Loucy (cell line): ENCODE measurements at regions not wholly inside any gene's neighbourhood (a gene's known extent, or its start where the extent isn't known, plus 50 kb on each side); places are given as distances from the start of the nearest gene placed in this dataset.
A peak's percentile ranks its signal among the peaks of the same experiment; 100 is the strongest.

Source experiments
- H2AFZ ChIP-seq: fragments of 200-600 bp; sonication (generic); 2 replicates; pipeline ENCODE4 v1.6.0; 2016; ENCODE audit warnings: antibody characterized with exemption, mild to moderate bottlenecking, low read length, moderate library complexity
- H3F3A ChIP-seq: fragments of 200-600 bp; 2 replicates; pipeline ENCODE4 v1.6.0; 2016; ENCODE audit warnings: antibody characterized with exemption, low read depth, mild to moderate bottlenecking
- H3K27me3 ChIP-seq: fragments of 200-600 bp; sonication (generic); 2 replicates; pipeline ENCODE4 v1.6.1; 2014; ENCODE audit warnings: low read length, mild to moderate bottlenecking; ENCODE audit not compliant: insufficient read depth, poor library complexity, severe bottlenecking
- H3K36me3 ChIP-seq: fragments of 200-600 bp; sonication (generic); 2 replicates; pipeline ENCODE4 v1.6.1; 2016; ENCODE audit warnings: low read length; ENCODE audit not compliant: insufficient read depth
- H3K4me1 ChIP-seq: fragments of 200-600 bp; sonication (generic); 2 replicates; pipeline ENCODE4 v1.5.1; 2014; ENCODE audit warnings: low read length, mild to moderate bottlenecking; ENCODE audit not compliant: insufficient read depth, poor library complexity, severe bottlenecking
- H3K4me2 ChIP-seq: fragments of 200-600 bp; sonication (generic); 2 replicates; pipeline ENCODE4 v1.6.0; 2014; ENCODE audit warnings: antibody characterized with exemption, low read length, low read depth, mild to moderate bottlenecking; ENCODE audit not compliant: poor library complexity, severe bottlenecking
- H3K4me3 ChIP-seq: fragments of 200-600 bp; sonication (generic); 2 replicates; pipeline ENCODE4 v1.5.1; 2014; ENCODE audit warnings: low read length, mild to moderate bottlenecking, mixed read lengths; ENCODE audit not compliant: poor library complexity, severe bottlenecking
- H3K79me2 ChIP-seq: fragments of 200-600 bp; sonication (generic); 2 replicates; pipeline ENCODE4 v1.6.1; 2014; ENCODE audit warnings: low read length; ENCODE audit not compliant: insufficient read depth
- H3K9ac ChIP-seq: fragments of 200-600 bp; sonication (generic); 2 replicates; pipeline ENCODE4 v1.6.0; 2014; ENCODE audit warnings: mild to moderate bottlenecking, low read depth, low read length, moderate library complexity; ENCODE audit not compliant: poor library complexity, severe bottlenecking
- H3K9me2 ChIP-seq: fragments of 200-600 bp; sonication (generic); replicated peaks from 2 replicates; pipeline ENCODE4 v1.6.1; 2016; ENCODE audit warnings: low read depth, low read length, mixed read lengths
- H3K9me3 ChIP-seq: fragments of 200-600 bp; sonication (generic); 2 replicates; pipeline ENCODE4 v1.6.1; 2014; ENCODE audit warnings: mild to moderate bottlenecking, antibody characterized with exemption, low read length, low read depth; ENCODE audit not compliant: insufficient read depth
- H4K20me1 ChIP-seq: fragments of 200-600 bp; sonication (generic); 2 replicates; pipeline ENCODE4 v1.6.0; 2014; ENCODE audit warnings: antibody characterized with exemption, low read length, mild to moderate bottlenecking; ENCODE audit not compliant: insufficient read depth, poor library complexity, severe bottlenecking
- CTCF ChIP-seq: fragments of 200-600 bp; sonication (generic); conservative IDR thresholded peaks from 2 replicates; pipeline ENCODE4 v1.5.1; 2014; ENCODE audit warnings: mild to moderate bottlenecking, antibody characterized with exemption, low read length
- EZH2phosphoT487 ChIP-seq: fragments of 200-600 bp; IDR thresholded peaks from 2 replicates; pipeline ENCODE4 v1.6.1; 2018; ENCODE audit warnings: antibody characterized with exemption, mild to moderate bottlenecking, moderate library complexity, borderline replicate concordance

GRCh38 chr6:189676-190075 is 102.6 kb upstream of the DUSP22 start:
- Histone ChIP-seq H3F3A (peaks cover 4% of the 10 kb centered on the region; the same call in 1 of the 2 replicates), H3K4me2 (peak overlapping the region; percentile 35), H3K9ac (peak overlapping the region; percentile 52), H3K9me2 (no peaks in the 10 kb centered on the region), H3K4me3 (peak overlapping the region; percentile 3), H4K20me1 (no peaks in the 10 kb centered on the region), H2AFZ (peak overlapping the region; percentile 31; the same call in 1 of the 2 replicates), H3K4me1 (peaks cover 54% of the 10 kb centered on the region), H3K27me3 (no peaks in the 10 kb centered on the region), H3K36me3 (no peaks in the 10 kb centered on the region), H3K9me3 (no peaks in the 10 kb centered on the region), H3K79me2 (no peaks in the 10 kb centered on the region)
- no peak for TF ChIP-seq CTCF

- Histone ChIP-seq H3K9me3 (no peaks in the 10 kb centered on the region), H3F3A (peaks cover 4% of the 10 kb centered on the region; the same call in 1 of the 2 replicates), H3K4me2 (peak overlapping the region; percentile 35), H3K4me3 (no peak overlapping the region), H3K79me2 (no peaks in the 10 kb centered on the region), H3K4me1 (peaks cover 64% of the 10 kb centered on the region), H3K27me3 (no peaks in the 10 kb centered on the region), H3K9ac (peak overlapping the region; percentile 52), H3K9me2 (no peaks in the 10 kb centered on the region), H4K20me1 (no peaks in the 10 kb centered on the region), H3K36me3 (no peaks in the 10 kb centered on the region), H2AFZ (peak overlapping the region; percentile 40; the same call in 1 of the 2 replicates)
- TF ChIP-seq EZH2phosphoT487 (no peak), CTCF (peak; percentile 71)
These were observed 101.5 kb upstream of the DUSP22 start for GRCh38 chr6:190596-191395.

GRCh38 chr6:191487-192312 is 100.6 kb upstream of the DUSP22 start:
- H3K4me2 ChIP-seq: no peak overlapping the region

More at GRCh38 chr6:191487-192312, 100.6 kb upstream of the DUSP22 start:
- no peaks in the 10 kb centered on the region for H3K9me2 ChIP-seq
- H3K9me3 ChIP-seq: no peaks in the 10 kb centered on the region
- no peaks in the 10 kb centered on the region for H3K36me3 ChIP-seq
- H3F3A ChIP-seq: peaks cover 4% of the 10 kb centered on the region; the same call in 1 of the 2 replicates
- no peaks in the 10 kb centered on the region for H3K27me3 ChIP-seq
- H3K4me1 ChIP-seq: peaks cover 63% of the 10 kb centered on the region
- H3K9ac ChIP-seq: no peak overlapping the region
- no peaks in the 10 kb centered on the region for H3K79me2 ChIP-seq
- no peak for TF ChIP-seq EZH2phosphoT487
- no peak for TF ChIP-seq CTCF
- no peaks in the 10 kb centered on the region for H4K20me1 ChIP-seq
- H2AFZ ChIP-seq: no peak overlapping the region
- no peak overlapping the region for H3K4me3 ChIP-seq
